ENCODE measurements at regions not wholly inside any gene's neighbourhood (a gene's known extent, or its start where the extent isn't known, plus 50 kb on each side); places are given as distances from the start of the nearest gene placed in this dataset.

DNA sequence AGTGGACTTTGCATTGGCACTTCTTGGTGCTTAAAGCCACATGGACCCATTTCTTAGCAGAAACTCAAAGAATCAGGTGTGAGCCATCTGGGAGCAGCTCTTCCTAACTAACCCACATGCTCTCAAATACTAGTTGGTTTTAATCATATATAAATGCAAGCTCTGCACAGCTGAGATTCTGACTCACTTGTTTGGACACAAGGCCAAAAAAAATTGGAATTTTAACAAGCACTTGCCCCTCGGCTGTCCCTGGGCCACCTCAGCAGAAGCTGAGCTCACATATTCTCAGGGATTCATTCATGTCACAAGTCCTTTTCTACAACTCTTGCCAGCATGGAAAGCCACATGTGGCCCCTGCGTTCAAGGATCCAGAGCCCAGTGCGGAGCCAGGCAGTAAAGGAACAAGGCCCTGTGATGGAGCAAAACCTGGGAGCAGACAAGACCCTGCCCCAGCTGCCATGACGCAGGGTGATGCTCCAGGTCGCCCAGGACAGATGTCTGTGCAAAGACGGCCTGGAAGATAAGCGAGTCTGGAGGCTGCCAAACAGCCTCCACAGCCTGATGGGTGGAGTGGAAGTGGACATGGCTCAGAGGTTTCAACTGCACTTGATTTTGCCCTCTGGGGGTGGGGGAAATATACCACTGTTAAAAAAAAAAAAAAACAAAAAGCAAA is 266.5 kb downstream of the EIPR1 start:
- TF ChIP-seq, protein P1, sequence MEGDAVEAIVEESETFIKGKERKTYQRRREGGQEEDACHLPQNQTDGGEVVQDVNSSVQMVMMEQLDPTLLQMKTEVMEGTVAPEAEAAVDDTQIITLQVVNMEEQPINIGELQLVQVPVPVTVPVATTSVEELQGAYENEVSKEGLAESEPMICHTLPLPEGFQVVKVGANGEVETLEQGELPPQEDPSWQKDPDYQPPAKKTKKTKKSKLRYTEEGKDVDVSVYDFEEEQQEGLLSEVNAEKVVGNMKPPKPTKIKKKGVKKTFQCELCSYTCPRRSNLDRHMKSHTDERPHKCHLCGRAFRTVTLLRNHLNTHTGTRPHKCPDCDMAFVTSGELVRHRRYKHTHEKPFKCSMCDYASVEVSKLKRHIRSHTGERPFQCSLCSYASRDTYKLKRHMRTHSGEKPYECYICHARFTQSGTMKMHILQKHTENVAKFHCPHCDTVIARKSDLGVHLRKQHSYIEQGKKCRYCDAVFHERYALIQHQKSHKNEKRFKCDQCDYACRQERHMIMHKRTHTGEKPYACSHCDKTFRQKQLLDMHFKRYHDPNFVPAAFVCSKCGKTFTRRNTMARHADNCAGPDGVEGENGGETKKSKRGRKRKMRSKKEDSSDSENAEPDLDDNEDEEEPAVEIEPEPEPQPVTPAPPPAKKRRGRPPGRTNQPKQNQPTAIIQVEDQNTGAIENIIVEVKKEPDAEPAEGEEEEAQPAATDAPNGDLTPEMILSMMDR (IDR thresholded peaks at IDR 0.05), result no peak
- no peak for TF ChIP-seq EP300 (IDR thresholded peaks at IDR 0.05)
